ENCODE measurements at regions not wholly inside any gene's neighbourhood (a gene's known extent, or its start where the extent isn't known, plus 50 kb on each side); places are given as distances from the start of the nearest gene placed in this dataset.
"Not testable (repeated sequence)": the region's sequence is repeated elsewhere in the genome, so short reads cannot be mapped to it uniquely, and the experiment has no call there.

DNA sequence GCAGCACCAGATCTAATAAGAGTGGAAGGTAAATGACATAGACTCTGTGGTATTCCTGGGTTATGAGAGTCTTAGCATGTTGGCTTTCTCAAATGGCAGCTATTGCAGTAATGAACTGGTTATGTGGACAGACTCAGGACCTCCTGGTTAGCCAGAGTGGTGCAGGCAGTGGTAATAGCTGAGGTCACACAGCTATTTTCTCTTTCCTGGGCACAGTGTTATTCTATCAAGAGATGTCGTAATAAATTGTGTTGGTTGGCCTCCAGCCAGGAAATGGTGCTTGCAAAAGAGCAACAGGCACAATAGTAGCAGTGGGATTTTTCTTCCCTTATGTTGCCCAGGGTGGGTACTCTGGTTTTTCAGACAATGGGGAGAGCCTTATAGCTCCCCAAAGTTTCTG is 279.2 kb upstream of the FGF16 start:
- DNase-seq = no peak

DNA sequence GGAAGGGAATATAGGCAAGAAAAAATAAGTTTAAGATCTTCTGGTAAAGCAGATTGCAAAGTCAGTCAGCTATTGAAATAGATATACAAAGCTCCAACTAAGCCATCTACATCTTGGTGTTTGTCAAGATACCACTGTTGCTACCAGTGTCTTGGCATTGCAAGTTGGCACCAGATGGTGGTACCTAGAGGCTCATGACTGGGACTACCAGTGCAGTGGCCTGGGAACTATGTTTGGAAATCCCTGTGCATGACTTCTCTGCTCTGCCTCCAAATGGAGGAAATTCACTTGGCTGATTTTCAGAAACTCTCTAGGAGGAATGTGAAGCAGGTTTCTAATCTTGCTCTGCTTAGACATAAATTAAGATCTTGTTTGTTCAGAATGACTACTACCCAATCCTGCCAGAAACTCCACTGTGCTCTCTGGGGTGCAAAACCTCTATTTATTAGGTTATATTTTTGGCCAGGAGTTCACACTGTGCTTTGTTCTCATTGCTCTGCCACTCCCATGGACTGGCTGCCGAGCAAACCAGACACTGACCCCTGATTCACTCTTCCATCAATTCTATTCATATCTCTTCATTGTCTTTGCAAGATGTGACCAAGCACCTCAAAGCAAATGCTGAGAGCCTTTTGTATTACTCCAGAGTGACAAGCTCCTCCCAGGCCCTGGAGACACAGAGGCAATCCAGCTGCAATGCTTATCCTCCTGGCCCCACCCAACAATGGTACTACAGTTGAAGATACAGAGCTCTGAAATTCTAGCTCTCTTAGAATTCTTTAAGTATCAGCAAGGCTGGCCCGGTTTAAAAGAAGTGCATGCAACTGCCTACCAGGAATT is 272.3 kb upstream of the FGF16 start:
- DNase-seq = no peak

DNA sequence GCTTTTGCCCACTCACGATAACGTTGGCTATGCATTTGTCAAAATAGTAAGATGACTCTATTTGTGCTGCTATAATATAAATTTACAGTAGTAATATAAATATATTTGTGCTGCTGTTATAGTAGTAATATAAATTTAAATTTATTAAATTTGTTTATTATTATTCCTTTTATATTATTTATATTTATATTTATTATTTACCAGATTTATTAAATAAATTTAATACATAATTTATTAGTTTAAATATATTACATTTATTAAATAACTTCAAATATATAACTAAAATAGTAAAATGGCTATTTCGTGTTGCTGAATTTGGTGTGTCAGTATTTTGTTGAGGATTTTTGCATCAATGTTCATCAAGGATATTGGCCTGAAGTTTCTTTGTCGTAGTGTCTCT is 246.5 kb upstream of the FGF16 start:
- DNase-seq = no peak

DNA sequence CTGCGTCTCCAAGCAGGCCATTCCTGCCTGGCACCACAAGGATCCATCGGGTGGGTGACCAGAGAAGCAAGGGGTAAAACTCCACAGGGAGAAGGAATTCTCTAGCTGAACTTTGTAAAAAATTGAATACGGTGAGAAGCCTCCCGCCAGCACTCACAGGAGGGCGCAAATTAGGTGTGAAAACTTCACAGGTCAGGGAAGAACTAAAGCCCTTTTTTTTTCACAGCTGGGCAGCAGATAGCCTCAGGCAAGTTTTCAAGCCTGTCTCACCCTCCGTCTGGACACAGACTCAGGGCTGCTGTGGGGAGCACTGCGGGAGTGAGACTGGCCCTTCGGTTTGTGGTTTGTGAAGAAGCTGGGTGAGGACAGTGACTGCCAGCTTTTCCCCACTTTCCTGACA is 224.1 kb upstream of the FGF16 start:
- no peak for DNase-seq

DNA sequence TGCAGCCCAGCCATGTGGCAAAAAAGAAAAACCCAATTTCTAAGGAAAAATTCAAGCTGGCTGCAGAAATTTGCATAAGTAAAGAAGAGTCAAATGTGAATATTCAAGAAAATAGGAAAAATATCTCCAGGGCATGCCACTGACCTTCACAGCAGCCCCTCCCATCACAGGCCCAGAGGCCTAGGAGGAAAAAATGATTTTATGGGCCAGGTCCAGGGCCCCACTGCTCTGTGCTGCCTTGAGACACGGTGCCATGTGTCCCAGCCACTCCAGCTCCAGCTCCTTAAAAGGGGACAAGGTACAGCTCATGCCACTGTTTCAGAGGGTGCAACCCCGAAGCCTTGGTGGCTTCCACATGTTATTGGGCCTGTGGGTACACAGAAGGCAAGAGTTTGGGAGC is 182.7 kb upstream of the FGF16 start:
- no peak for DNase-seq

DNA sequence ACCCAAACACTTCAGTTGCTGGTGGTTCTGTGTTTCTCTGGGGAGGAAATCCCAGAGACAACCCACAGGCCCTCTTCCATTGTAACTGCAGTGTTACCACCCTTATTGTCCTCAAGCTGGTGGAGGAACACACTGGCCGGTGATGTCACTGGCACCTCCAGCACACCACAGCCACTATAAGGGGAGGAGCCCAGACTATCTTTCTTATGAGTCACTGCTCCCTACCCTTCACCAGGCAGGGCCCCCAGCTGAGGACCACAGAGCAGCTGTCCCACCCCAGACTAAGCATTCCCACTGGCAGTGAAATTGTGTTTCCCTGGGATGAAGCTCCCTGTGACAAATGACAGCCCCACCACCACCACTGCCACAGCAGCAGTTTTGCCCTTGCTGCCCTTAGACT is 171.8 kb upstream of the FGF16 start:
- DNase-seq = no peak

DNA sequence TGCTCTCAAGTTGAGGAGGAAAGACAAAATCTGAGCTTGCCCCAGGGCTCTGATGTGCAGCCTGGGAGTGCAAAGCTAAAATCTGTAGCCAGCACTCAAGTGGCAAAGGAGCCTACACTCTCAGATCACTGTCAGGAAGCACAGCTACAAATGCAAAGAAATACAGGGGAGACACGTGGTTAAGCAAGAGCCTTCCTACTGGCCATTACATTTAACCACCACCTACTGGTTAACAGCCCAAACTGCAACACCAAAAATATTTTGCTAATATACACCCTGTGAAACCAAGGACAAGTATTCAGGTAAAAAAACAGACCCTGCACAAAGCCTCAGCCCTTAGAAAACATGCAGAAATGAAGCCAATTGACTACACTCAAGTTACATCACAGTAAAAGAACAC is 170.4 kb upstream of the FGF16 start:
- DNase-seq = peak in 1 of 2 experiments; percentile 0

DNA sequence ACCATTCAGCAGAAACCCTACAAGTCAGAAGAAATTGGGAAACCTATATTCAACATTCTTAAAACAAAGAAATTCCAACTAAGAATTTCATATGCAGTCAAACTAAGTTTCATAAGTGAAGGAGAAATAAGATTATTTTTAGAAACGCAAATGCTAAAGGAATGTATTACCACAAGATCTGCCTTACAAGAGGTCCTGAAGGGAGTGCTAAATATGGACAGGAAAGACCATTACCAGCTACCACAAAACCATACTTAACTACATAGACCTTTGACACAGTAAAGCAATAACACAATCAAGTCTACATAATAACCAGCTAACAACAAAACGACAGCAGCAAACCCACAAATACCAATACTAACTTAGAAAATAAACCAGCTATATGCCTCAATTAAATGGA is 169.3 kb upstream of the FGF16 start:
- DNase-seq = no peak

DNA sequence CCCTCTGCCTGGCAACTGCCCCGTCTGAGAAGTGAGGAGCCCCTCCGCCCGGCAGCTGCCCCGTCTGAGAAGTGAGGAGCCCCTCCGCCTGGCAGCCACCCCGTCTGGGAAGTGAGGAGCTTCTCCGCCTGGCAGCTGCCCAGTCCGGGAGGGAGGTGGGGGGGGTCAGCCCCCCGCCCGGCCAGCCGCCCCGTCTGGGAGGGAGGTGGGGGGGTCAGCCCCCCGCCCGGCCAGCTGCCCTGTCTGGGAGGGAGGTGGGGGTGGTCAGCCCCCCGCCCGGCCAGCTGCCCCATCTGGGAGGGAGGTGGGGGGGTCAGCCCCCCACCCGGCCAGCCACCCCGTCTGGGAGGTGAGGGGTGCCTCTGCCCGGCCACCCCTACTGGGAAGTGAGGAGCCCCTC is 167.8 kb upstream of the FGF16 start:
- not testable (repeated sequence) for DNase-seq

DNA sequence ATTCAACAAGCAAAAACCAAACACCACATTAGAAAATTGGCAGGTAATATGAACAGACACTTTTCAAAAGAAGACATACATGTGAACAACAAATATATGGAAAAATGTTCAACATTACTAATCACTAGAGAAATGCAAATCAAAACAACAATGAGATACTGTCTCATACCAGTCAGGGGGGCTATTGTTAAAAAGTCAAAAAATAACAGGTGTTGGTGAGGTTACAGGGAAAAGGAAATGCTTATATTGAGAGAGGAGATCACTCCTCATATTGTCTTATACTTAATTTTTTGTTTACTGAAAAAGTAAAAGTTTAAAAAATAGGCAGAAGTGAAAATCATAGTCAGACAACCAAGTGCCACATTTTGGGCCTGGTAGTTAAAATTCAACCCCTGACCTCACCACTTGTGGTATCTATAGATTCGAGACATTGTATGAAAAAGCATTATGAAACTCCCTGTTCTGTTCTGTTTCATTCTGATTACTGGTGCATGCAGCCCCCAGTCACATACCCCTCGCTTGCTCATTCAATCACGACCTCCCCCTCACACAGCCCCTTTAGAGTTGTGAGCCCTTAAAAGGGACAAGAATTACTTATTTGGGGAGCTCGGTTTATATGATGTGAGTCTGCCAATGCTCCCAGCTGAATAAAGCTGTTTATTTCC is 153.7 kb upstream of the FGF16 start:
- DNase-seq = no peak

DNA sequence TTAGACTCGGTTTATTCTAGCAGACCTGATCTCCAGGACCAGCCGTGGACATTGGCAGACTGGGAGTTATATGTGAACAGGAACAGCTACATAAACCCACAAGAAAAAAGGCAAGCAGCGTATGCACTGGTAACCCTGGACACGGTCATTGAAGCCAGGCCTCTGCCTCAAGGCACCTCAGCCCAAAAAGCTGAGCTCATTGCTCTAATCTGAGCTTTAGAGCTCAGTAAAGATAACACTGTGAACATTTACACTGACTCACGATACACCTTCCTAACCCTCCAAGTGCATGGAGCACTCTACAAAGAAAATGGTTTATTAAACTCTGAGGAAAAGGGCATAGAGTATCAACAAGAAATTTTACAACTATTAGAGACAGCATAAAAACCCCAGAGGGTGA is 148.9 kb upstream of the FGF16 start:
- no peak for DNase-seq

DNA sequence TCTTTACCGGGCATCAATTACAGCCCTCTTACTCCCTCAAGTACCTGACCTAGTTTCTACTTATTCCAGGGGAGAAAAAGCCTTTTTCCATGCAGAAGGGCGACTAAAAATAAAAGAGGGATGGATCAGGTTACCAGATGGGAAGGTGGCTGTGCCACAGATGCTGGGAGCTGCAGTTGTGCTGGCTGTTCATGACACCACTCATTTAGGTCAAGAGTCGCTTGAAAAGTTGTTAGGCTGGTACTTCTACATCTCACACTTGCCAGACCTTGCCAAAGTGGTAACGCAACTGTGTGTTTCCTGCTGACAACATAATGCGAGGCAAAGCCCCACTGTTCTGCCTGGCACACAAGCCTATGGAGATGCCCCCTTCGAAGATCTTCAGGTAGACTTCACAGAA is 148.4 kb upstream of the FGF16 start:
- no peak for DNase-seq

DNA sequence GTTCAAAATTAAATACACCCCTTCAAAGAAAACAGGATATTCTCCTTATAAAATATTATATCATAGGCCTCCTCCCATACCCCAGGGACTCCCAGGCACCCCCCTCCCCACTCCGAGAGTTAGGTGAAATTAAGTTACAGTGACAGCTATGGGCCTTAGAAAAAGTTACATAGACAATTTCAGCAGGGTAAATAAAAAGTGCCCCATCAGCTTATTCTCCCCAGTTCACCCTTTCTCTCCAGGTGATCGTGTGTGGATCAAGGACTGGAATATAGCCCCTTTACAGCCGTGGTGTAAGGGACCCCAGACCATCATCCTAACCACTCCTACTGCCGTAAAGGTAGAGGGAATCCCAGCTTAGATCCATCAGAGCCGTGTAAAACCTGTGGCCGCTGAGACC is 147.6 kb upstream of the FGF16 start:
- DNase-seq = no peak

DNA sequence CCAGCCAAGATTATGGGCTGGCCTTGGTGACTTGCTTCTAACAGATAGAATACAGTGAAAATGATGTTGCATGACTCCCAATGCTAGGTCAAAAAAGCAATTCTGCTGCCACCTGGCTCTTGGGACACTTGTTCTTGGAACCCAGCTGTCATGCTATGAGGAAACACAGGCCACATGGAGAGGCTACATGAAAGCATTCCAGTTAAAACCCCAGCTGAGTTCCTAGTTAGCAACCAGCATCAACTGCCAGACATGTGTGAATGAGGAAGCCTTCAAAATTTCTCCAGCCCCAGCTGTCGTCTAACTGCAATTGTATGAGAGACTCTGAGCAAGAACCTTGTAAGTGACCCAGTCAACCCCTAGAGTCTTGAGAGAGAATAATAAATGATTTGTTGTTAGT is 105.2 kb upstream of the FGF16 start:
- DNase-seq = no peak

DNA sequence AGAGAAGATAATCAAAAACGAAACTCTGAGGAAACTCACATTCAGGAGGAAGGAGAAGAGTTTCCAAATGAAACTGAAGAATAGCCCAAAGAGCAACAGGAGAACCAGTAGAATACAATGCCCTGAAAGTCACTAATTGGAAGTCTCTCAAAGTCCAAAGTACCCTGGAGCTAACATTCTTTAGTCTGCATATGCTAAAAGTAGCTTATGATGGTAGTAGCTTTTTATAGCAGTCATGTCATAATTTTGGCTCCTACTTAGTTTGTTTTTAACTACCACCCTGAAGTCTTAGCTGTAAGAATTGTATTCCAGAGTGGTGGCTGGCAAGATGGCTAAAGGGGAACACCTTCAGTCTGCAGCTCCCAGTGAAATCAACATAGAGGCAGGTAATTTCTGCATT is 100.3 kb upstream of the FGF16 start:
- no peak for DNase-seq

DNA sequence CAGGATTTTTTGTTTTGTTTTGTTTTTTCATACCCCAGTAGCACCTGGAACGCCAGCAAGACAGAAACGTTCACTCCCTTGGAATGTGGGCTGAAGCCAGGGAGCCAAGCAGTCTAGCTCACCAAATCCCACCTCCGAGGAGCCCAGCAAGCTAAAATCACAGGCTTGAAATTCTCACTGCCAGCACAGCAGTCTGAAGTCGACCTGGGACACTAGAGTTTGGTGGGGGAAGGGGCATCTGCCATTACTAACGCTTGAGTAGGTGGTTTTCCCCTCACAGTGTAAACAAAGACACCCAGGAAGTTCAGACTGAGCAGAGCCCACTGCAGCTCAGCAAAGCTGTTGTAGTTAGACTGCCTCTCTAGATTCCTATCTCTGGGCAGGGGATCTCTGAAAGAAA is 99.6 kb upstream of the FGF16 start:
- no peak for DNase-seq

DNA sequence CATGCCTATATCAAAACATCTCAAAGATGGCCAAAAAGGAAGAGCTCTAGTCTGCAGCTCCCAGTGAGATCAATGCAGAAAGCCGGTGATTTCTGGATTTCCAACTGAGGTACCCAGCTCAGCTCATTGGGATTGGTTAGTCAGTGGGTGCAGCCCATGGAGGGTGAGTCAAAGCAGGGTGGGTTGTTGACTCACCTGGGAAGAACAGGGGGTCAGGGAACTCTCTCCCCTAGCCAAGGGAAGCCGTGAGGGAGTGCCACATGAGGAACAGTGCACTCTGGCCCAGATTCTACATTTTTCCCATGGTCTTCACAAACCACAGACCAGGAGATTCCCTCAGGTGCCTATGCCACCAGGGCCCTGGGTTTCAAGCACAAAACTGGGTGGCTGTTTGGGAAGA is 57.3 kb upstream of the FGF16 start:
- DNase-seq = no peak

DNA sequence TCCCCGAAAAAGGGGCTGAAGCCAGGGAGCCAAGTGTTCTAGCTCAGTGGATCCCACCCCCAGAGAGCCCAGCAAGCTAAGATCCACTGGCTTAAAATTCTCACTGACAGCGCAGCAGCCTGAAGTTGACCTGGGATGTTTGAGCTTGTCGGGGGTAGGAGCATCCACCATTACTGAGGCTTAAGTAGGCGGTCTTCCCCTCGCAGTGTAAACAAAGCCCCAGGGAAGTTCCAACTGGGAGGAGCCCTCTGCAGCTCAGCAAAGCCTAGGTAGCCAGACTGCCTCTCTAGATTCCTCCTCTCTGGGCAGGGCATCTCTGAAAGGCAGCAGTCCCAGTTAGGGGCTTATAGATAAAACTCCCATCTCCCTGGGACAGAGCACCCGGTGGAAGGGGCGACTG is 56.8 kb upstream of the FGF16 start:
- not testable (repeated sequence) for DNase-seq

DNA sequence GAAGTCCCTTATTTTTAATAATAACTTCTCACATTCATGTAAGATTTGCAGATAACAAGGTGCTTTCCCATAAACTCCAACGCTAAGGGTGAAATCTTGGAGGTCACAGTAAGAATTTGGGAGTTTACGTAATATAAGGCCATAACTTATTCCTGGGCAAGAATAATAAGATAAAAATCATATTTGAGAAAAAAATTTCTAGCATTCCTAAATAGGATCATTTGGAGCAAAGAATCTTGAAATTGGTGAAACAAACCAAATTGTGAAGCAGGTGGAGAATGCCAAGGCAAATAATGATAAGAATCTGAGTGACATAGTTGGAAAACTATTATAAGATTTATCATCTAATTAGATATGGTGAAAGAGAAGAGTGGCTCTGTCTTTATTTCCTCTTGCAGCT is 50.4 kb upstream of the FGF16 start:
- DNase-seq = no peak

Data from SW 1271 (cell line).